PC-9 (cell line): ENCODE measurements at regions not wholly inside any gene's neighbourhood (a gene's known extent, or its start where the extent isn't known, plus 50 kb on each side); places are given as distances from the start of the nearest gene placed in this dataset.

ENCODE experiments used
- BruUV-seq: library from RNA; stranded (reverse); fragments of 400-500 nt; replicated peaks from 2 replicates; lab custom pipeline; 2021; lab: Mats Ljungman, UMichigan
- CTCF ChIA-PET: fragments of 300-600 bp; sonication (Branson Sonifier 250); formaldehyde crosslinking; loops from one replicate; lab custom pipeline; 2022; ENCODE audit warnings: antibody characterized with exemption; lab: Charles Lee
- POLR2A ChIA-PET: fragments of 300-600 bp; sonication (Branson Sonifier 250); formaldehyde crosslinking; loops from one replicate; lab custom pipeline; 2022; ENCODE audit warnings: antibody characterized with exemption; ENCODE audit not compliant: unreplicated experiment; lab: Charles Lee
- DNase-seq, 2 experiments: peaks; one replicate each; pipeline versions ENCODE4 v3.0.0 to v3.0.0-alpha.2; 2015 to 2022; ENCODE audit warnings: mixed read lengths in 1 of 2
- H2AFZ ChIP-seq: fragments of 200-600 bp; sonication (generic); 2 replicates; pipeline ENCODE4 v1.8.1; 2017; ENCODE audit warnings: antibody characterized with exemption
- H3F3A ChIP-seq: fragments of 200-600 bp; sonication (generic); 2 replicates; pipeline ENCODE4 v1.8.1; 2017; ENCODE audit warnings: antibody characterized with exemption, mild to moderate bottlenecking, low read depth; ENCODE audit not compliant: insufficient read depth
- H3K27ac ChIP-seq: fragments of 200-600 bp; sonication (generic); 2 replicates; pipeline ENCODE4 v1.6.1; 2016; ENCODE audit warnings: mixed run types
- H3K27me3 ChIP-seq: fragments of 200-600 bp; sonication (generic); 2 replicates; pipeline ENCODE4 v1.6.1; 2016; ENCODE audit warnings: low read depth, mixed run types; ENCODE audit not compliant: insufficient read depth
- H3K36me3 ChIP-seq: fragments of 200-600 bp; sonication (generic); 2 replicates; pipeline ENCODE4 v1.6.1; 2016; ENCODE audit warnings: low read depth, mixed run types
- H3K4me1 ChIP-seq: fragments of 200-600 bp; sonication (generic); replicated peaks from 2 replicates; pipeline ENCODE4 v1.6.1; 2016; ENCODE audit warnings: mixed run types; ENCODE audit not compliant: insufficient read depth
- H3K4me2 ChIP-seq: fragments of 200-600 bp; sonication (generic); 2 replicates; pipeline ENCODE4 v1.6.1; 2017; ENCODE audit warnings: mixed run types
- H3K4me3 ChIP-seq: fragments of 200-600 bp; sonication (generic); 2 replicates; pipeline ENCODE4 v1.6.1; 2016; ENCODE audit warnings: mixed run types
- H3K79me2 ChIP-seq: fragments of 200-600 bp; sonication (generic); 2 replicates; pipeline ENCODE4 v1.6.1; 2017; ENCODE audit warnings: low read depth, mixed run types
- H3K9me2 ChIP-seq: fragments of 200-600 bp; sonication (generic); 2 replicates; pipeline ENCODE4 v1.8.1; 2017; ENCODE audit warnings: mild to moderate bottlenecking; ENCODE audit not compliant: insufficient read depth
- H3K9me3 ChIP-seq: fragments of 200-600 bp; sonication (generic); 2 replicates; pipeline ENCODE4 v1.8.1; 2016; ENCODE audit warnings: low read depth; ENCODE audit not compliant: insufficient read depth
- H4K20me1 ChIP-seq: fragments of 200-600 bp; sonication (generic); 2 replicates; pipeline ENCODE4 v1.8.1; 2017; ENCODE audit not compliant: insufficient read depth
- EZH2 ChIP-seq: fragments of 200-600 bp; sonication (generic); IDR thresholded peaks from 2 replicates; pipeline ENCODE4 v1.8.0; 2017; ENCODE audit warnings: antibody characterized with exemption, low read depth
- intact Hi-C: fragments of 100-400 bp; cut with micrococcal nuclease; formaldehyde crosslinking; loops from one replicate; pipeline ENCODE4 v1.10.0; 2022; ENCODE audit not compliant: unreplicated experiment
- TF ChIP-seq, protein P1 (sequence below): fragments of 200-600 bp; sonication (generic); conservative IDR thresholded peaks from 2 replicates; pipeline ENCODE4 v1.6.1; 2017; ENCODE audit warnings: mixed run types, antibody characterized with exemption, mild to moderate bottlenecking, moderate library complexity

DNA sequence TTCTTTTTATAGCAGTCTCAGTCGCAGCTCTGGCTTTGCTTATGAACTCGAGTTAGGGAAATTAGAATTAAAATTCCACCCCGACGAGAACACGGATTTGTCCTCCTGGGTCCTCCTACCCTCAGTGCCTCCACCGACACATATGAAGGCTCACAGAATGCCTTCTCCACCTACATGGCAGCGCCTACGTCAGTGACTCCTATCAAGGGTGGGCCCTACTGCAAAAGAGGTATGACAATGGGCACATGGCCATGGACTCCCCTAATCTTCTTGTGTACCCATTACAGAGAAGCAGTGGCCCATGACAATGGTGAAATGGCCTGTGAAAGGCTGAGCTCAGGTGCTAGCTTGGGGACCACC is 173.0 kb upstream of the TLE3 start:
- ChIA-PET CTCF (interaction anchor here (0.5 to 0.6 kb wide), 3 partner anchors 22 to 238 kb away, joined by 3 to 4 read pairs (median 4); no protein-coding TSS in a partner anchor), POLR2A (no interaction called here)
- Histone ChIP-seq H3F3A (peaks cover 50% of the 10 kb centered on the region), H3K9me2 (no peaks in the 10 kb centered on the region), H2AFZ (no peak overlapping the region), H3K27ac (peak overlapping the region; percentile 74), H4K20me1 (no peaks in the 10 kb centered on the region), H3K4me3 (no peak overlapping the region), H3K4me1 (peaks cover 64% of the 10 kb centered on the region), H3K79me2 (no peaks in the 10 kb centered on the region), H3K4me2 (peak overlapping the region; percentile 55), H3K36me3 (no peaks in the 10 kb centered on the region), H3K9me3 (no peaks in the 10 kb centered on the region), H3K27me3 (no peaks in the 10 kb centered on the region)
- BruUV-seq, result no TSS peak
- intact Hi-C loops, result loop anchor here (1.0 to 10.0 kb wide), 2 partner anchors 19 to 104 kb away; no protein-coding TSS in a partner anchor
- TF ChIP-seq EZH2, result no peak
- TF ChIP-seq, protein P1, sequence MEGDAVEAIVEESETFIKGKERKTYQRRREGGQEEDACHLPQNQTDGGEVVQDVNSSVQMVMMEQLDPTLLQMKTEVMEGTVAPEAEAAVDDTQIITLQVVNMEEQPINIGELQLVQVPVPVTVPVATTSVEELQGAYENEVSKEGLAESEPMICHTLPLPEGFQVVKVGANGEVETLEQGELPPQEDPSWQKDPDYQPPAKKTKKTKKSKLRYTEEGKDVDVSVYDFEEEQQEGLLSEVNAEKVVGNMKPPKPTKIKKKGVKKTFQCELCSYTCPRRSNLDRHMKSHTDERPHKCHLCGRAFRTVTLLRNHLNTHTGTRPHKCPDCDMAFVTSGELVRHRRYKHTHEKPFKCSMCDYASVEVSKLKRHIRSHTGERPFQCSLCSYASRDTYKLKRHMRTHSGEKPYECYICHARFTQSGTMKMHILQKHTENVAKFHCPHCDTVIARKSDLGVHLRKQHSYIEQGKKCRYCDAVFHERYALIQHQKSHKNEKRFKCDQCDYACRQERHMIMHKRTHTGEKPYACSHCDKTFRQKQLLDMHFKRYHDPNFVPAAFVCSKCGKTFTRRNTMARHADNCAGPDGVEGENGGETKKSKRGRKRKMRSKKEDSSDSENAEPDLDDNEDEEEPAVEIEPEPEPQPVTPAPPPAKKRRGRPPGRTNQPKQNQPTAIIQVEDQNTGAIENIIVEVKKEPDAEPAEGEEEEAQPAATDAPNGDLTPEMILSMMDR, result no peak
- DNase-seq, result no peak

- peak overlapping the region; percentile 53 for H3K4me2 ChIP-seq
- POLR2A ChIA-PET, result interaction anchor here (0.5 kb wide), 1 partner anchor 37 kb away, joined by 6 read pairs; no protein-coding TSS in a partner anchor
These were observed 172.5 kb upstream of the TLE3 start for GRCh38 chr15:70269991-70270751.

GRCh38 chr15:70269311-70269911 is 171.7 kb upstream of the TLE3 start:
- Histone ChIP-seq H3K4me3 (no peak overlapping the region), H3K4me1 (peaks cover 73% of the 10 kb centered on the region), H3F3A (peaks cover 50% of the 10 kb centered on the region), H3K4me2 (peak overlapping the region; percentile 53), H3K27me3 (no peaks in the 10 kb centered on the region), H3K9me2 (no peaks in the 10 kb centered on the region), H4K20me1 (no peaks in the 10 kb centered on the region), H2AFZ (no peak overlapping the region), H3K36me3 (no peaks in the 10 kb centered on the region), H3K79me2 (no peaks in the 10 kb centered on the region), H3K27ac (peak overlapping the region; percentile 66), H3K9me3 (no peaks in the 10 kb centered on the region)
- BruUV-seq, result no TSS peak
- DNase-seq, result peak in 1 of 2 experiments; percentile 39
- ChIA-PET CTCF (interaction anchor here (0.9 to 1.3 kb wide), 2 partner anchors 194 to 239 kb away, joined by 3 to 4 read pairs; no protein-coding TSS in a partner anchor), POLR2A (no interaction called here)
- no peak for TF ChIP-seq EZH2
- TF ChIP-seq, protein P1, result no peak
- intact Hi-C loops, result loop anchor here (1.0 kb wide), 2 partner anchors 194 to 223 kb away; no protein-coding TSS in a partner anchor

More at GRCh38 chr15:70269991-70270751, 172.5 kb upstream of the TLE3 start:
- Histone ChIP-seq H4K20me1 (no peaks in the 10 kb centered on the region), H3K9me3 (no peaks in the 10 kb centered on the region), H3K4me3 (no peak overlapping the region), H2AFZ (no peak overlapping the region), H3K27ac (peak overlapping the region; percentile 74), H3K27me3 (no peaks in the 10 kb centered on the region), H3F3A (peaks cover 50% of the 10 kb centered on the region), H3K36me3 (no peaks in the 10 kb centered on the region), H3K4me1 (peaks cover 65% of the 10 kb centered on the region), H3K9me2 (no peaks in the 10 kb centered on the region), H3K79me2 (no peaks in the 10 kb centered on the region)
- CTCF ChIA-PET, result interaction anchor here (0.9 to 1.3 kb wide), 2 partner anchors 193 to 238 kb away, joined by 3 to 4 read pairs; no protein-coding TSS in a partner anchor
- intact Hi-C loops, result loop anchor here (1.0 to 10.0 kb wide), 3 partner anchors 105 to 222 kb away; no protein-coding TSS in a partner anchor
- no TSS peak for BruUV-seq
- TF ChIP-seq EZH2, result no peak
- TF ChIP-seq, protein P1, result no peak
- peak; percentile 67 to 69 for DNase-seq
